HEK293 (cell line): ENCODE measurements at regions not wholly inside any gene's neighbourhood (a gene's known extent, or its start where the extent isn't known, plus 50 kb on each side); places are given as distances from the start of the nearest gene placed in this dataset.

Experiments used
- CTCF ChIP-seq: fragments of 450-650 bp; formaldehyde crosslinking; IDR thresholded peaks from 2 replicates; pipeline ENCODE4 v1.5.1; 2016; ENCODE audit warnings: missing biosample characterization, missing genetic modification characterization
- FEZF1 ChIP-seq: fragments of 450-650 bp; formaldehyde crosslinking; IDR thresholded peaks from 2 replicates; pipeline ENCODE4 v1.5.1; 2016; ENCODE audit warnings: missing biosample characterization, missing genetic modification characterization
- PATZ1 ChIP-seq: fragments of 450-650 bp; formaldehyde crosslinking; IDR thresholded peaks from 2 replicates; pipeline ENCODE4 v1.5.1; 2016; ENCODE audit warnings: missing biosample characterization, missing genetic modification characterization
- ZBTB11 ChIP-seq: fragments of 450-650 bp; formaldehyde crosslinking; conservative IDR thresholded peaks from 2 replicates; pipeline ENCODE4 v1.5.1; 2016; ENCODE audit warnings: low read depth, missing biosample characterization, missing genetic modification characterization
- ZFP3 ChIP-seq: fragments of 450-650 bp; formaldehyde crosslinking; IDR thresholded peaks from 2 replicates; pipeline ENCODE4 v1.5.1; 2016; ENCODE audit warnings: low read depth, missing biosample characterization, missing genetic modification characterization
- ZNF391 ChIP-seq: fragments of 450-650 bp; formaldehyde crosslinking; IDR thresholded peaks from 2 replicates; pipeline ENCODE4 v1.5.1; 2016; ENCODE audit warnings: low read depth, missing biosample characterization, missing genetic modification characterization, borderline replicate concordance
- ZNF394 ChIP-seq: fragments of 450-650 bp; formaldehyde crosslinking; IDR thresholded peaks from 2 replicates; pipeline ENCODE4 v1.5.1; 2016; ENCODE audit warnings: missing biosample characterization, missing genetic modification characterization, mild to moderate bottlenecking, moderate library complexity, borderline replicate concordance
- ZNF707 ChIP-seq: fragments of 450-650 bp; formaldehyde crosslinking; IDR thresholded peaks from 2 replicates; pipeline ENCODE4 v1.5.1; 2016; ENCODE audit warnings: missing biosample characterization, missing genetic modification characterization
- ZSCAN16 ChIP-seq: fragments of 450-650 bp; formaldehyde crosslinking; IDR thresholded peaks from 2 replicates; pipeline ENCODE4 v1.5.1; 2016; ENCODE audit warnings: missing biosample characterization, missing genetic modification characterization

- TF ChIP-seq ZSCAN16 (tag by site-specific recombination): no peak
- no peak for TF ChIP-seq CTCF
- TF ChIP-seq FEZF1 (tag by site-specific recombination): no peak
- TF ChIP-seq ZBTB11 (tag by site-specific recombination): no peak
- no peak for TF ChIP-seq ZNF707 (tag by site-specific recombination)
- TF ChIP-seq ZFP3 (tag by site-specific recombination): no peak
- no peak for TF ChIP-seq ZNF391 (tag by site-specific recombination)
- TF ChIP-seq PATZ1 (tag by site-specific recombination): no peak
- no peak for TF ChIP-seq ZNF394 (tag by site-specific recombination)
These were observed 357.2 kb upstream of the SALL3 start for GRCh38 chr18:78622251-78622906.
